ENCODE measurements at regions not wholly inside any gene's neighbourhood (a gene's known extent, or its start where the extent isn't known, plus 50 kb on each side); places are given as distances from the start of the nearest gene placed in this dataset.

- Histone ChIP-seq H3K23ac (ENCODE audit: insufficient read length) (no peak overlapping the region), H2AK5ac (ENCODE audit: low read depth, low read length) (no peak overlapping the region), H3K14ac (ENCODE audit: insufficient read length) (no peak overlapping the region), H3K9me3 (ENCODE audit: insufficient read depth in 2 of 2, low read depth in 1 of 2, low read length in 1 of 2) (no peaks in the 10 kb centered on the region), H3K27ac (ENCODE audit: low read depth, low read length) (no peak overlapping the region), H3K4me3 (ENCODE audit: extremely low read depth in 1 of 4, insufficient read depth in 2 of 4, low read depth in 3 of 4, low read length in 4 of 4) (no peak overlapping the region), H4K8ac (ENCODE audit: extremely low read depth, insufficient read depth, low read length) (no peak overlapping the region), H2AFZ (ENCODE audit: low read length) (no peak overlapping the region), H4K20me1 (replicated peaks in 1 of 2; ENCODE audit: control insufficient read depth in 1 of 2, insufficient read depth in 2 of 2, low read length in 2 of 2) (no peaks in the 10 kb centered on the region), H4K91ac (replicated peaks; ENCODE audit: insufficient read length, low read length) (no peak overlapping the region), H3K4me2 (ENCODE audit: insufficient read depth in 1 of 2, low read depth in 2 of 2, low read length in 2 of 2) (no peak overlapping the region), H2BK15ac (ENCODE audit: low read length) (no peak overlapping the region), H4K5ac (ENCODE audit: insufficient read length, low read depth, low read length) (no peak overlapping the region), H3K4ac (replicated peaks; ENCODE audit: insufficient read length, low read depth, low read length) (no peak overlapping the region), H2BK120ac (replicated peaks; ENCODE audit: low read depth, low read length) (no peak overlapping the region), H2BK20ac (ENCODE audit: low read length) (no peak overlapping the region), H3K27me3 (replicated peaks in 1 of 4; ENCODE audit: control insufficient read depth in 3 of 4, extremely low read depth in 1 of 4, insufficient read depth in 3 of 4, low read length in 3 of 4) (no peaks in the 10 kb centered on the region), H3K23me2 (ENCODE audit: low read depth, low read length) (no peaks in the 10 kb centered on the region), H3K79me1 (ENCODE audit: low read depth, low read length) (no peaks in the 10 kb centered on the region), H3K4me1 (replicated peaks in 1 of 4; ENCODE audit: control insufficient read depth in 3 of 4, insufficient read depth in 4 of 4, low read length in 3 of 4) (no peaks in the 10 kb centered on the region), H2BK5ac (ENCODE audit: low read depth, low read length) (no peak overlapping the region), H3K79me2 (ENCODE audit: control insufficient read depth in 1 of 2, insufficient read depth in 2 of 2, low read length in 2 of 2) (no peaks in the 10 kb centered on the region), H2BK12ac (ENCODE audit: low read depth, low read length) (no peak overlapping the region), H3K36me3 (ENCODE audit: control insufficient read depth in 2 of 4, insufficient read depth in 4 of 4, low read length in 3 of 4) (no peaks in the 10 kb centered on the region), H3K18ac (ENCODE audit: extremely low read depth, low read length) (no peak overlapping the region), H3K56ac (replicated peaks; ENCODE audit: insufficient read length, low read depth, low read length) (no peak overlapping the region), H3K9ac (replicated peaks in 1 of 4; ENCODE audit: extremely low read depth in 1 of 4, low read depth in 3 of 4, low read length in 3 of 4) (no peak overlapping the region)
- FAIRE-seq (no peak), DNase-seq (ENCODE audit: low read depth in 1 of 2, low spot score in 2 of 2) (no peak)
- ChIA-PET CTCF (ENCODE audit: partially characterized antibody) (no interaction called here), POLR2A (ENCODE audit: partially characterized antibody) (no interaction called here)
- TF ChIP-seq YY1 (IDR thresholded peaks at IDR 0.05; ENCODE audit: low read depth, low read length): no peak
- TF ChIP-seq FOSL1 (IDR thresholded peaks at IDR 0.05; ENCODE audit: insufficient read depth, low read depth, low read length): no peak
- no peak for TF ChIP-seq SP4 (IDR thresholded peaks at IDR 0.05; ENCODE audit: low read length)
- no peak for TF ChIP-seq MAX (IDR thresholded peaks at IDR 0.05)
- no peak for TF ChIP-seq JUN (IDR thresholded peaks at IDR 0.05; ENCODE audit: low read depth, low read length)
- TF ChIP-seq ASH2L (IDR thresholded peaks at IDR 0.05; ENCODE audit: low read length): no peak
- no peak for TF ChIP-seq TEAD4 (IDR thresholded peaks at IDR 0.05; ENCODE audit: low read depth, low read length)
- no peak for TF ChIP-seq SRF (IDR thresholded peaks at IDR 0.05; ENCODE audit: low read depth, low read length)
- no peak for TF ChIP-seq POU5F1 (IDR thresholded peaks at IDR 0.05; ENCODE audit: low read depth, low read length)
- TF ChIP-seq CHD1 (IDR thresholded peaks at IDR 0.05; ENCODE audit: low read depth, low read length): no peak
- WGBS, 2 experiments (ENCODE audit: extremely low coverage in 1 of 2, insufficient coverage in 1 of 2, insufficient read length in 1 of 2, insufficient replicate concordance in 2 of 2, low coverage in 1 of 2, low lambda C conversion rate in 2 of 2, missing lambda C conversion rate in 1 of 2): 95% methylated on average over 5 of the region's 5 CpGs; no CpG with 5 or more reads in 1 of the 2 experiments
Observed at GRCh38 chrX:84747516-84747915, 245.3 kb upstream of the HDX start.

Data from H1 (cell line).